Activated CD8-positive, alpha-beta memory T cell treated with anti-CD3 and anti-CD28 coated beads, Interleukin-2, amount 10 ng/mL, durations not matched to agents 7 days and 5 days (primary cell): ENCODE measurements at regions not wholly inside any gene's neighbourhood (a gene's known extent, or its start where the extent isn't known, plus 50 kb on each side); places are given as distances from the start of the nearest gene placed in this dataset.
"Not testable (repeated sequence)": the region's sequence is repeated elsewhere in the genome, so short reads cannot be mapped to it uniquely, and the experiment has no call there.

ENCODE experiments used
- ATAC-seq: fragments of 150-1000 bp; cut with Tn5 transposase; one replicate; pipeline ENCODE4 v1.10.0; 2021; ENCODE audit warnings: moderate library complexity
- CTCF ChIA-PET: fragments of 350-600 bp; sonication (Branson Sonifier 250); formaldehyde crosslinking; loops from one replicate; lab custom pipeline; 2021; ENCODE audit warnings: antibody characterized with exemption; lab: Charles Lee
- DNase-seq: peaks from one replicate; pipeline ENCODE4 v3.0.0-alpha.2; 2020
- H3K27ac Mint-ChIP-seq: one replicate; pipeline ENCODE4 v1.8.0; 2021; ENCODE audit warnings: mild to moderate bottlenecking, mixed read lengths
- H3K27me3 Mint-ChIP-seq: one replicate; pipeline ENCODE4 v1.8.0; 2021; ENCODE audit warnings: mixed read lengths
- H3K36me3 Mint-ChIP-seq: one replicate; pipeline ENCODE4 v1.8.0; 2021; ENCODE audit warnings: mild to moderate bottlenecking, mixed read lengths
- H3K4me1 Mint-ChIP-seq: one replicate; pipeline ENCODE4 v1.8.0; 2021; ENCODE audit warnings: mixed read lengths
- H3K4me3 Mint-ChIP-seq: one replicate; pipeline ENCODE4 v1.8.0; 2021; ENCODE audit warnings: mild to moderate bottlenecking, moderate library complexity, mixed read lengths
- H3K9me3 Mint-ChIP-seq: one replicate; pipeline ENCODE4 v1.8.0; 2022; ENCODE audit warnings: low read depth, mixed read lengths

- H3K9me3 Mint-ChIP-seq, result no peaks in the 10 kb centered on the region
- H3K4me3 Mint-ChIP-seq, result no peak overlapping the region
- H3K36me3 Mint-ChIP-seq, result peaks cover 12% of the 10 kb centered on the region
- H3K4me1 Mint-ChIP-seq, result peaks cover 38% of the 10 kb centered on the region
- no peak overlapping the region for H3K27ac Mint-ChIP-seq
- CTCF ChIA-PET, result interaction anchor here (0.9 kb wide), 1 partner anchor 34 kb away, joined by 3 read pairs; no protein-coding TSS in a partner anchor
- H3K27me3 Mint-ChIP-seq, result peaks cover 2% of the 10 kb centered on the region
- DNase-seq (no peak), ATAC-seq (no peak)
Observed at GRCh38 chr9:72445306-72445995, 76.0 kb upstream of the TMC1 start.

GRCh38 chr9:72444435-72444834, 77.0 kb upstream of the TMC1 start:
- ATAC-seq, result no peak
- H3K36me3 Mint-ChIP-seq, result peaks cover 12% of the 10 kb centered on the region
- CTCF ChIA-PET, result interaction anchor here (0.8 to 1.9 kb wide), 6 partner anchors 19 to 148 kb away, joined by 3 to 9 read pairs (median 4); partner anchors contain the start of gene ZFAND5
- no peaks in the 10 kb centered on the region for H3K9me3 Mint-ChIP-seq
- peak overlapping the region; percentile 14 for H3K4me3 Mint-ChIP-seq
- H3K4me1 Mint-ChIP-seq, result peaks cover 41% of the 10 kb centered on the region
- H3K27ac Mint-ChIP-seq, result peak overlapping the region; percentile 81
- no peak for DNase-seq
- H3K27me3 Mint-ChIP-seq, result peaks cover under 1% of the 10 kb centered on the region

GRCh38 chr9:72443855-72444254, 77.6 kb upstream of the TMC1 start:
- H3K27ac Mint-ChIP-seq, result peak overlapping the region; percentile 81
- H3K36me3 Mint-ChIP-seq, result peaks cover 12% of the 10 kb centered on the region
- peaks cover 41% of the 10 kb centered on the region for H3K4me1 Mint-ChIP-seq
- H3K27me3 Mint-ChIP-seq, result no peaks in the 10 kb centered on the region
- DNase-seq, result peak; percentile 64
- ATAC-seq, result peak; percentile 80
- no peaks in the 10 kb centered on the region for H3K9me3 Mint-ChIP-seq
- peak overlapping the region; percentile 14 for H3K4me3 Mint-ChIP-seq
- CTCF ChIA-PET, result interaction anchor here (0.7 to 1.9 kb wide), 9 partner anchors 10 to 149 kb away, joined by 3 to 9 read pairs (median 3); partner anchors contain the start of gene ZFAND5

GRCh38 chr9:72441848-72442607, 77.0 kb upstream of the ZFAND5 start:
- no peaks in the 10 kb centered on the region for H3K27me3 Mint-ChIP-seq
- H3K9me3 Mint-ChIP-seq, result no peaks in the 10 kb centered on the region
- DNase-seq (no peak), ATAC-seq (no peak)
- peaks cover 12% of the 10 kb centered on the region for H3K36me3 Mint-ChIP-seq
- CTCF ChIA-PET, result no interaction called here
- H3K4me3 Mint-ChIP-seq, result no peak overlapping the region
- H3K27ac Mint-ChIP-seq, result peak overlapping the region; percentile 29
- H3K4me1 Mint-ChIP-seq, result peaks cover 41% of the 10 kb centered on the region

- no peak for DNase-seq
- Mint-ChIP-seq H3K4me1 (peaks cover 41% of the 10 kb centered on the region), H3K27me3 (no peaks in the 10 kb centered on the region), H3K36me3 (peaks cover 12% of the 10 kb centered on the region), H3K9me3 (no peaks in the 10 kb centered on the region), H3K27ac (no peak overlapping the region), H3K4me3 (no peak overlapping the region)
- ATAC-seq, result no peak
- CTCF ChIA-PET, result no interaction called here
Observed at GRCh38 chr9:72440992-72441847, 76.2 kb upstream of the ZFAND5 start.

- Mint-ChIP-seq H3K9me3 (no peaks in the 10 kb centered on the region), H3K36me3 (peaks cover 12% of the 10 kb centered on the region)
Observed at GRCh38 chr9:72440378-72440777, 75.4 kb upstream of the ZFAND5 start.

GRCh38 chr9:72433616-72434267, 68.7 kb upstream of the ZFAND5 start:
- H3K4me3 Mint-ChIP-seq, H3K9me3 Mint-ChIP-seq, H3K4me1 Mint-ChIP-seq, H3K36me3 Mint-ChIP-seq, DNase-seq, H3K27me3 Mint-ChIP-seq, H3K27ac Mint-ChIP-seq, ATAC-seq: not testable (repeated sequence)
- CTCF ChIA-PET, result interaction anchor here (1.0 kb wide), 1 partner anchor 10 kb away, joined by 3 read pairs; no protein-coding TSS in a partner anchor

More at GRCh38 chr9:72440378-72440777, 75.4 kb upstream of the ZFAND5 start:
- no peak for DNase-seq
- H3K27ac Mint-ChIP-seq, result no peak overlapping the region
- peaks cover 36% of the 10 kb centered on the region for H3K4me1 Mint-ChIP-seq
- no peak overlapping the region for H3K4me3 Mint-ChIP-seq
- no peaks in the 10 kb centered on the region for H3K27me3 Mint-ChIP-seq
- ATAC-seq, result no peak
- CTCF ChIA-PET, result no interaction called here

GRCh38 chr9:72431036-72431435, 66.0 kb upstream of the ZFAND5 start:
- no peaks in the 10 kb centered on the region for H3K9me3 Mint-ChIP-seq
- H3K4me1 Mint-ChIP-seq, result no peaks in the 10 kb centered on the region
- ATAC-seq (no peak), DNase-seq (no peak)
- H3K27ac Mint-ChIP-seq, result no peak overlapping the region
- no peaks in the 10 kb centered on the region for H3K36me3 Mint-ChIP-seq
- CTCF ChIA-PET, result interaction anchor here (1.0 kb wide), 1 partner anchor 34 kb away, joined by 3 read pairs; no protein-coding TSS in a partner anchor
- peaks cover 14% of the 10 kb centered on the region for H3K27me3 Mint-ChIP-seq
- no peak overlapping the region for H3K4me3 Mint-ChIP-seq

- Mint-ChIP-seq H3K9me3 (no peaks in the 10 kb centered on the region), H3K27ac (no peak overlapping the region), H3K4me3 (no peak overlapping the region), H3K27me3 (peaks cover 14% of the 10 kb centered on the region), H3K36me3 (no peaks in the 10 kb centered on the region), H3K4me1 (no peaks in the 10 kb centered on the region)
- DNase-seq (no peak), ATAC-seq (no peak)
- CTCF ChIA-PET, result interaction anchor here (1.6 kb wide), 1 partner anchor 148 kb away, joined by 4 read pairs; no protein-coding TSS in a partner anchor
Observed at GRCh38 chr9:72428329-72428728, 63.3 kb upstream of the ZFAND5 start.

GRCh38 chr9:72427801-72428200, 62.8 kb upstream of the ZFAND5 start:
- no peaks in the 10 kb centered on the region for H3K9me3 Mint-ChIP-seq
- peaks cover 14% of the 10 kb centered on the region for H3K27me3 Mint-ChIP-seq
- H3K4me1 Mint-ChIP-seq, result no peaks in the 10 kb centered on the region
- no peak overlapping the region for H3K27ac Mint-ChIP-seq
- no peak for ATAC-seq
- no peaks in the 10 kb centered on the region for H3K36me3 Mint-ChIP-seq
- CTCF ChIA-PET, result interaction anchor here (1.6 kb wide), 1 partner anchor 147 kb away, joined by 4 read pairs; no protein-coding TSS in a partner anchor
- H3K4me3 Mint-ChIP-seq, result no peak overlapping the region
- DNase-seq, result no peak

- Mint-ChIP-seq H3K9me3 (no peaks in the 10 kb centered on the region), H3K4me3 (no peak overlapping the region), H3K27me3 (peaks cover 14% of the 10 kb centered on the region), H3K27ac (no peak overlapping the region), H3K4me1 (no peaks in the 10 kb centered on the region), H3K36me3 (no peaks in the 10 kb centered on the region)
- no peak for DNase-seq
- ATAC-seq, result no peak
- CTCF ChIA-PET, result no interaction called here
Observed at GRCh38 chr9:72424131-72424530, 59.1 kb upstream of the ZFAND5 start.

GRCh38 chr9:72422214-72422613, 57.2 kb upstream of the ZFAND5 start:
- Mint-ChIP-seq H3K27me3 (peaks cover 4% of the 10 kb centered on the region), H3K9me3 (no peaks in the 10 kb centered on the region), H3K36me3 (no peaks in the 10 kb centered on the region), H3K4me3 (no peak overlapping the region), H3K27ac (no peak overlapping the region), H3K4me1 (no peaks in the 10 kb centered on the region)
- CTCF ChIA-PET, result no interaction called here
- ATAC-seq (no peak), DNase-seq (no peak)
